OCI-LY7 (cell line): ENCODE measurements at regions not wholly inside any gene's neighbourhood (a gene's known extent, or its start where the extent isn't known, plus 50 kb on each side); places are given as distances from the start of the nearest gene placed in this dataset.

Experiments used
- CTCF ChIP-seq: fragments of 200-600 bp; sonication (generic); conservative IDR thresholded peaks from 2 replicates; pipeline ENCODE4 v1.5.1; 2014; ENCODE audit warnings: mild to moderate bottlenecking, antibody characterized with exemption, low read length, moderate library complexity, mixed read lengths
- EZH2phosphoT487 ChIP-seq: fragments of 200-600 bp; sonication (generic); IDR thresholded peaks from 2 replicates; pipeline ENCODE4 v1.6.1; 2018; ENCODE audit warnings: low read depth, borderline replicate concordance, mild to moderate bottlenecking, mixed run types, antibody characterized with exemption, low read length, moderate library complexity, mixed read lengths

- TF ChIP-seq CTCF (no peak), EZH2phosphoT487 (no peak)
These were observed 291.9 kb downstream of the NDFIP2 start for GRCh38 chr13:79772811-79773210.
